ENCODE measurements at regions not wholly inside any gene's neighbourhood (a gene's known extent, or its start where the extent isn't known, plus 50 kb on each side); places are given as distances from the start of the nearest gene placed in this dataset.
A peak's percentile ranks its signal among the peaks of the same experiment; 100 is the strongest.

- POLR2A ChIA-PET, result no interaction called here
- DNase-seq (ENCODE audit: extremely low spot score), result no peak
- CTCF ChIA-PET, result no interaction called here
- TF ChIP-seq TARDBP (IDR thresholded peaks at IDR 0.05) (no peak), LEF1 (IDR thresholded peaks at IDR 0.05; ENCODE audit: borderline replicate concordance) (no peak), NFRKB (IDR thresholded peaks at IDR 0.05) (no peak), L3MBTL2 (conservative IDR thresholded peaks at IDR 0.05) (no peak), HDGF (IDR thresholded peaks at IDR 0.05; ENCODE audit: borderline replicate concordance) (no peak), FOXK2 (IDR thresholded peaks at IDR 0.05) (no peak), SUZ12 (IDR thresholded peaks at IDR 0.05) (no peak), CTBP1 (IDR thresholded peaks at IDR 0.05; ENCODE audit: borderline replicate concordance) (no peak), ARNT (IDR thresholded peaks at IDR 0.05) (no peak), ZNF384 (IDR thresholded peaks at IDR 0.05) (no peak), FOXA1 (IDR thresholded peaks at IDR 0.05) (no peak), FOXM1 (IDR thresholded peaks at IDR 0.05; ENCODE audit: borderline replicate concordance) (no peak)
These were observed 147.6 kb downstream of the TRMT11 start for GRCh38 chr6:126133984-126134383.

- CTCF ChIA-PET, result no interaction called here
- TF ChIP-seq SP1 (IDR thresholded peaks at IDR 0.05), result no peak
- no peak for DNase-seq (ENCODE audit: extremely low spot score)
- POLR2A ChIA-PET, result no interaction called here
These were observed 148.2 kb downstream of the TRMT11 start for GRCh38 chr6:126134491-126134890.

- DNase-seq (ENCODE audit: extremely low spot score), result no peak
- TF ChIP-seq LEF1 (IDR thresholded peaks at IDR 0.05; ENCODE audit: borderline replicate concordance) (no peak), NFRKB (IDR thresholded peaks at IDR 0.05) (no peak), BHLHE40 (IDR thresholded peaks at IDR 0.05; ENCODE audit: borderline replicate concordance) (no peak)
- ChIA-PET CTCF (no interaction called here), POLR2A (no interaction called here)
These were observed 153.7 kb downstream of the TRMT11 start for GRCh38 chr6:126140015-126140414.

GRCh38 chr6:126143761-126144251 is 157.5 kb downstream of the TRMT11 start:
- POLR2A ChIA-PET, result no interaction called here
- TF ChIP-seq PKNOX1 (IDR thresholded peaks at IDR 0.05), result no peak
- TF ChIP-seq SP1 (IDR thresholded peaks at IDR 0.05), result no peak
- no peak for TF ChIP-seq FOXK2 (IDR thresholded peaks at IDR 0.05)
- TF ChIP-seq NFRKB (IDR thresholded peaks at IDR 0.05), result no peak
- TF ChIP-seq HDGF (IDR thresholded peaks at IDR 0.05; ENCODE audit: borderline replicate concordance), result no peak
- TF ChIP-seq L3MBTL2 (conservative IDR thresholded peaks at IDR 0.05), result no peak
- no peak for DNase-seq (ENCODE audit: extremely low spot score)
- CTCF ChIA-PET, result no interaction called here

GRCh38 chr6:126145351-126145750 is 159.0 kb downstream of the TRMT11 start:
- no peak for DNase-seq (ENCODE audit: extremely low spot score)
- 0 out of 2 replicates have a peak, but pooled peaks have one; percentile 28 for TF ChIP-seq PKNOX1 (IDR thresholded peaks at IDR 0.05)
- TF ChIP-seq ZNF384 (IDR thresholded peaks at IDR 0.05), result no peak
- CTCF ChIA-PET, result no interaction called here
- POLR2A ChIA-PET, result no interaction called here

GRCh38 chr6:126147291-126147815 is 161.0 kb downstream of the TRMT11 start:
- TF ChIP-seq ZNF384 (IDR thresholded peaks at IDR 0.05) (no peak), CTBP1 (IDR thresholded peaks at IDR 0.05; ENCODE audit: borderline replicate concordance) (no peak), SUZ12 (IDR thresholded peaks at IDR 0.05) (no peak), NFRKB (IDR thresholded peaks at IDR 0.05) (no peak), ARNT (IDR thresholded peaks at IDR 0.05) (no peak), BHLHE40 (IDR thresholded peaks at IDR 0.05; ENCODE audit: borderline replicate concordance) (no peak), HDGF (IDR thresholded peaks at IDR 0.05; ENCODE audit: borderline replicate concordance) (no peak), LEF1 (IDR thresholded peaks at IDR 0.05; ENCODE audit: borderline replicate concordance) (no peak), PKNOX1 (IDR thresholded peaks at IDR 0.05) (no peak), FOXA1 (IDR thresholded peaks at IDR 0.05) (no peak), L3MBTL2 (conservative IDR thresholded peaks at IDR 0.05) (no peak), FOXK2 (IDR thresholded peaks at IDR 0.05) (no peak), TARDBP (IDR thresholded peaks at IDR 0.05) (no peak), ELF4 (IDR thresholded peaks at IDR 0.05) (no peak), FOXM1 (IDR thresholded peaks at IDR 0.05; ENCODE audit: borderline replicate concordance) (no peak), SP1 (IDR thresholded peaks at IDR 0.05) (no peak)
- POLR2A ChIA-PET, result no interaction called here
- DNase-seq (ENCODE audit: extremely low spot score), result no peak
- CTCF ChIA-PET, result no interaction called here

- no peak for DNase-seq (ENCODE audit: extremely low spot score)
- ChIA-PET POLR2A (no interaction called here), CTCF (no interaction called here)
- no peak for TF ChIP-seq SUZ12 (IDR thresholded peaks at IDR 0.05)
- TF ChIP-seq BHLHE40 (IDR thresholded peaks at IDR 0.05; ENCODE audit: borderline replicate concordance), result no peak
- no peak for TF ChIP-seq ZNF384 (IDR thresholded peaks at IDR 0.05)
- TF ChIP-seq FOXM1 (IDR thresholded peaks at IDR 0.05; ENCODE audit: borderline replicate concordance), result no peak
- no peak for TF ChIP-seq L3MBTL2 (conservative IDR thresholded peaks at IDR 0.05)
- no peak for TF ChIP-seq CTBP1 (IDR thresholded peaks at IDR 0.05; ENCODE audit: borderline replicate concordance)
- no peak for TF ChIP-seq PKNOX1 (IDR thresholded peaks at IDR 0.05)
- no peak for TF ChIP-seq ELF4 (IDR thresholded peaks at IDR 0.05)
- no peak for TF ChIP-seq HDGF (IDR thresholded peaks at IDR 0.05; ENCODE audit: borderline replicate concordance)
- no peak for TF ChIP-seq ARNT (IDR thresholded peaks at IDR 0.05)
- no peak for TF ChIP-seq FOXA1 (IDR thresholded peaks at IDR 0.05)
- no peak for TF ChIP-seq NFRKB (IDR thresholded peaks at IDR 0.05)
- TF ChIP-seq LEF1 (IDR thresholded peaks at IDR 0.05; ENCODE audit: borderline replicate concordance), result no peak
- no peak for TF ChIP-seq SP1 (IDR thresholded peaks at IDR 0.05)
- no peak for TF ChIP-seq FOXK2 (IDR thresholded peaks at IDR 0.05)
These were observed 162.5 kb downstream of the TRMT11 start for GRCh38 chr6:126148853-126149252.
